ENCODE measurements at regions not wholly inside any gene's neighbourhood (a gene's known extent, or its start where the extent isn't known, plus 50 kb on each side); places are given as distances from the start of the nearest gene placed in this dataset.

- Histone ChIP-seq H3K4me3 (ENCODE audit: insufficient read depth, low read depth, low read length) (no peak overlapping the region), H3K36me3 (replicated peaks; ENCODE audit: control insufficient read depth, insufficient read depth, low read length) (no peaks in the 10 kb centered on the region), H3K27me3 (ENCODE audit: control insufficient read depth, insufficient read depth, low read length) (no peaks in the 10 kb centered on the region)
- no peak for DNase-seq
Measured at GRCh38 chr3:21876782-21877181, 125.8 kb upstream of the ZNF385D start.

DNA sequence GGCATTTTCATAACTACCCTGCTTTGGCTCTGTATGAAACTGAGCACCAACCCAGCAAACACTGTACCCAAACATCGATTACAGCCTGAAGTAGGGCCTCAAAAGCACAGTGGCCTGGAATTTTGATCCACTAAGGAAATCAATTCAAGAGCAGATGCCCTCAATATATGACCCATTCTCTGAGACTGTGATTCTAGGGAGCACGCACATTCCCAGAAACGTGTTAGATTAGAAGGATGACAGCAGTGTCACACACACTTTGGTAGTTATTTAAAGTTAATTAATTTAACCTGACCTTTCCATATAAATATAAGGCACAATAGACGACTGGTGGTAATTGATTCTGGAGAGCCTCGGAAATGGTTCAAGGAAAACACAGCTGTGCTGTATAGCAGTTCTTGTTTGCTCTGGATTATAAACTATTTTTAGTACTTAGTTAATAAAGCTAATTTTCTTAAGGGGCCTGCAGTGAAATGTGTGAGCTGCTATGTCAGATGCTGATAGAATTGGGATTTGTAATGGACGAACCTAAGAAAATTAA is 126.3 kb upstream of the ZNF385D start:
- H3K36me3 ChIP-seq (replicated peaks; ENCODE audit: control insufficient read depth, insufficient read depth, low read length): no peaks in the 10 kb centered on the region
- H3K27me3 ChIP-seq (ENCODE audit: control insufficient read depth, insufficient read depth, low read length): no peaks in the 10 kb centered on the region
- DNase-seq: no peak
- H3K4me3 ChIP-seq (ENCODE audit: insufficient read depth, low read depth, low read length): no peak overlapping the region

GRCh38 chr3:21879184-21879886 is 128.3 kb upstream of the ZNF385D start:
- no peaks in the 10 kb centered on the region for H3K27me3 ChIP-seq (ENCODE audit: control insufficient read depth, insufficient read depth, low read length)
- no peak for DNase-seq
- no peaks in the 10 kb centered on the region for H3K36me3 ChIP-seq (replicated peaks; ENCODE audit: control insufficient read depth, insufficient read depth, low read length)
- no peak overlapping the region for H3K4me3 ChIP-seq (ENCODE audit: insufficient read depth, low read depth, low read length)

DNA sequence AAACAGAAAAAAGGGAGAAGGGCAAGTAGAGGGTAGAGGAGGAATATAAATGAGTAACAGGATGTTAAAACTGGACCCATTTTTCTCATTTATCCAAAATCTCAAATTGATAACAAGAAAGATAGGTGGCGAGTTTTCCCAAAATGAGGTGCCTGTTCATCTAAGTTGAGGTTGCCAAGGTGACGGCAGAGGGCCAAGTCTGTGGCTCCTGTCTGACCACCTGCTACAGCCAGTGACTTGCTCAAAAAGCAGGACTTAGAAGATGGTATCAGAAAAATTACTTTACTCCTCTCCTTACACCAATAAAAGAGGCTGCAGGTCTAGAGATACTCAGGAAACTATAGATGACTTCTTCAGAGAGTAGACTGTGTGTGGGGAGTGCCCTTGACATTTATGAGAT is 137.6 kb upstream of the ZNF385D start:
- H3K27me3 ChIP-seq (ENCODE audit: control insufficient read depth, insufficient read depth, low read length): no peaks in the 10 kb centered on the region
- no peak for DNase-seq
- H3K4me3 ChIP-seq (ENCODE audit: insufficient read depth, low read depth, low read length): no peak overlapping the region
- H3K36me3 ChIP-seq (replicated peaks; ENCODE audit: control insufficient read depth, insufficient read depth, low read length): no peaks in the 10 kb centered on the region

DNA sequence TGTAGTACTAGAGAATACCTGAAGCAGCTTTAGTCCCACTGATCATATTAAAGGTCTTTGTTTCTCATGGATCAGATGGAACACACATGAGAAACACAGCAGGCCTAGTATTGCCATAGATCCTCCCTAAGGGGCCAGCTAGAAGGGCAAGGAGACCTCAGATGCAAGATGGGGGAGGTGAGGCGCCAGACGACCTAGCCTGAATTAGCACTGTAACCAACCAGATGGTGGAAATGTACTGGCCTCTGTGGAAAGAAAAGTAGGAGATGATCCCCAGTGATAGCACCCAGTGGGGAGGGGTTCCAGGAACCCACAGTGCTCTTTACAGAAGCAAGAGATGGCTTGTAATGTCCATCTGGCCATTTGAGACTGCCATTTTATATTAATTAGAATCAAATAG is 138.2 kb upstream of the ZNF385D start:
- no peak for DNase-seq
- no peaks in the 10 kb centered on the region for H3K27me3 ChIP-seq (ENCODE audit: control insufficient read depth, insufficient read depth, low read length)
- H3K4me3 ChIP-seq (ENCODE audit: insufficient read depth, low read depth, low read length): no peak overlapping the region
- no peaks in the 10 kb centered on the region for H3K36me3 ChIP-seq (replicated peaks; ENCODE audit: control insufficient read depth, insufficient read depth, low read length)

DNA sequence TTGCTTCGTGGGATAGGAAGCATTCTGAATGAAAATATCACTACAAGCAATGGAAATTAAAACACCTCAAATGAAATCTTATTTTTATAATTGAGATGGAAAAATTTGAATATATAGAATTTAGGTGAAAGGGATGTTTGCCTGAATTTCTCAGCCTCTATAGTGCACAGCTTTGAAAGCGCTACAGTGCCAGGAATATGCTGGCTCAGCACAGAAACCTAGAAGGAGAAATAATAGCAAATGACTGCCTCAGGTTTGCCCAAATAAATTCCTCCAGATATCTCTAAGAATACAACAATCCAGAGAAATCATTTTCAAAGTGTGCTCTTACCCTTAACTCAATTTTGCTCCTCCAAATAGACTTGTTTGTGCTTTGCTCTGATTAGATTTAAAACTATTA is 141.1 kb upstream of the ZNF385D start:
- no peaks in the 10 kb centered on the region for H3K27me3 ChIP-seq (ENCODE audit: control insufficient read depth, insufficient read depth, low read length)
- no peaks in the 10 kb centered on the region for H3K36me3 ChIP-seq (replicated peaks; ENCODE audit: control insufficient read depth, insufficient read depth, low read length)
- no peak overlapping the region for H3K4me3 ChIP-seq (ENCODE audit: insufficient read depth, low read depth, low read length)
- DNase-seq: no peak

- DNase-seq: no peak
- Histone ChIP-seq H3K27me3 (ENCODE audit: control insufficient read depth, insufficient read depth, low read length) (no peaks in the 10 kb centered on the region), H3K36me3 (replicated peaks; ENCODE audit: control insufficient read depth, insufficient read depth, low read length) (no peaks in the 10 kb centered on the region), H3K4me3 (ENCODE audit: insufficient read depth, low read depth, low read length) (no peak overlapping the region)
Measured at GRCh38 chr3:21893242-21893641, 142.2 kb upstream of the ZNF385D start.

- Histone ChIP-seq H3K4me3 (ENCODE audit: insufficient read depth, low read depth, low read length) (no peak overlapping the region), H3K36me3 (replicated peaks; ENCODE audit: control insufficient read depth, insufficient read depth, low read length) (no peaks in the 10 kb centered on the region), H3K27me3 (ENCODE audit: control insufficient read depth, insufficient read depth, low read length) (no peaks in the 10 kb centered on the region)
- DNase-seq: no peak
Measured at GRCh38 chr3:21894459-21895340, 143.7 kb upstream of the ZNF385D start.

DNA sequence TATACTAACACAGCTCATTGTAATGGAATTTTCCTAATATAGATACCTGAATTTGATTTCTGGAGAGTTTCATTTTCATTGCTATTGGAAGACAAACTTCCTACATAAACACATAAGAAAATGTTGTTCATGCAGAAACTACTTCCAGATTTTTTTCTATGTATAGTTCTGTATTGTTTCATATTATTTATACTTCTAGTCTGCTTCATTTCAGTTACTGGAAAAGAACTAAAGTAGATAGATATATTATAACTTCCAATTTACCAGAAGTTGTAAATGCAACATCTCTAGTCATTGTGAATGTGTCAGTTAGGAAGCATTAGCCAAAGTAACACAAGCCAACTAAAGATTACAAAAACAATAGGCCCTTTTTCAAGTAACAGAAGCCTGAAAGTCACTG is 147.3 kb upstream of the ZNF385D start:
- DNase-seq: no peak
- Histone ChIP-seq H3K27me3 (ENCODE audit: control insufficient read depth, insufficient read depth, low read length) (no peaks in the 10 kb centered on the region), H3K4me3 (ENCODE audit: insufficient read depth, low read depth, low read length) (no peak overlapping the region), H3K36me3 (replicated peaks; ENCODE audit: control insufficient read depth, insufficient read depth, low read length) (no peaks in the 10 kb centered on the region)

GRCh38 chr3:21901484-21901883 is 150.5 kb upstream of the ZNF385D start:
- Histone ChIP-seq H3K4me3 (ENCODE audit: insufficient read depth, low read depth, low read length) (no peak overlapping the region), H3K27me3 (ENCODE audit: control insufficient read depth, insufficient read depth, low read length) (no peaks in the 10 kb centered on the region), H3K36me3 (replicated peaks; ENCODE audit: control insufficient read depth, insufficient read depth, low read length) (no peaks in the 10 kb centered on the region)
- DNase-seq: no peak

DNA sequence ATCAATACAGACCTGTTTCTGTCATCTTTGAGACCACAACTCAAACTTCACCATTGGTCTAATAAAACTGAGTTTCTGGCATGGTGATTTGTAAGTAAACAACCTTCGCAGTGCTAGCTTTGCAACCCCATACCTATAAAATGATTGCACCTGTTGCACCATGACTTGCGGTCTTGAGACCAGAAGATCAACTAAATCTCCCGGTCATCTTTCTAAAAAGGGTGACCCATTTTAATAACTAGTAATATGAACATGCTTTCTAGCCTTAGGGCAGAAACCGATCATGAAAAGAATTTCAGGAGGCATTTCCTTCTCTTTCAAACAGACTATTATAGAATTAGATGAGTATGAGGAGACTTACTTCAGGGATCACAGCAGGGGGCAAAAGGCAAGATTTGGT is 151.9 kb upstream of the ZNF385D start:
- no peak for DNase-seq
- no peaks in the 10 kb centered on the region for H3K27me3 ChIP-seq (ENCODE audit: control insufficient read depth, insufficient read depth, low read length)

GRCh38 chr3:21909096-21909495 is 158.1 kb upstream of the ZNF385D start:
- no peaks in the 10 kb centered on the region for H3K27me3 ChIP-seq (ENCODE audit: control insufficient read depth, insufficient read depth, low read length)
- H3K4me3 ChIP-seq (ENCODE audit: insufficient read depth, low read depth, low read length): no peak overlapping the region
- DNase-seq: no peak
- H3K36me3 ChIP-seq (replicated peaks; ENCODE audit: control insufficient read depth, insufficient read depth, low read length): no peaks in the 10 kb centered on the region

More for the DNA sequence above, 151.9 kb upstream of the ZNF385D start:
- H3K4me3 ChIP-seq (ENCODE audit: insufficient read depth, low read depth, low read length): no peak overlapping the region
- no peaks in the 10 kb centered on the region for H3K36me3 ChIP-seq (replicated peaks; ENCODE audit: control insufficient read depth, insufficient read depth, low read length)

GRCh38 chr3:21912711-21913110 is 161.7 kb upstream of the ZNF385D start:
- no peaks in the 10 kb centered on the region for H3K27me3 ChIP-seq (ENCODE audit: control insufficient read depth, insufficient read depth, low read length)
- DNase-seq: no peak
- no peaks in the 10 kb centered on the region for H3K36me3 ChIP-seq (replicated peaks; ENCODE audit: control insufficient read depth, insufficient read depth, low read length)
- H3K4me3 ChIP-seq (ENCODE audit: insufficient read depth, low read depth, low read length): no peak overlapping the region

DNA sequence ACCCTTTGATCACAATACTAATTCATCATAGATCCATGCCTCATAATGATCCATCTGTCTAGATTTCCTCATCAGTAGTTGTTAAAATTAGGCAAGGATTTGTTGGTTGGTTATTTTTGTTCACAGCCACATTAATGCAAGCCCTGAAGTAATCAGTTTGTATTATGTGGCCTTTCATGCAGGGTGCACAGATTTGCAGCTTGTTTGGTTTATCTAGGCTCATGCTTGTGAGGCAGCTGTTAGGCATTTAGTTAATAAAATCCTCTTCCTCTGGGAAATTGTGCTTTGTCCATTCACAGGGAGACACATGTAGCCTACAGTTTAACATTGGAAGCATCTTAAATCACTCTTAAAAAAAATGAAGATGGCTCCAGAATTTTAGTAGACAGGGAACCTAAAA is 162.8 kb upstream of the ZNF385D start:
- H3K36me3 ChIP-seq (replicated peaks; ENCODE audit: control insufficient read depth, insufficient read depth, low read length): no peaks in the 10 kb centered on the region
- H3K27me3 ChIP-seq (ENCODE audit: control insufficient read depth, insufficient read depth, low read length): no peaks in the 10 kb centered on the region
- no peak overlapping the region for H3K4me3 ChIP-seq (ENCODE audit: insufficient read depth, low read depth, low read length)
- no peak for DNase-seq

- Histone ChIP-seq H3K4me3 (ENCODE audit: insufficient read depth, low read depth, low read length) (no peak overlapping the region), H3K27me3 (ENCODE audit: control insufficient read depth, insufficient read depth, low read length) (no peaks in the 10 kb centered on the region), H3K36me3 (replicated peaks; ENCODE audit: control insufficient read depth, insufficient read depth, low read length) (no peaks in the 10 kb centered on the region)
- DNase-seq: no peak
Measured at GRCh38 chr3:21914451-21914850, 163.4 kb upstream of the ZNF385D start.

Measured in H7 (cell line).